GM19324 (cell line): ENCODE measurements at regions not wholly inside any gene's neighbourhood (a gene's known extent, or its start where the extent isn't known, plus 50 kb on each side); places are given as distances from the start of the nearest gene placed in this dataset.
A peak's percentile ranks its signal among the peaks of the same experiment; 100 is the strongest.
"Not testable (repeated sequence)": the region's sequence is repeated elsewhere in the genome, so short reads cannot be mapped to it uniquely, and the experiment has no call there.

Source experiments
- ATAC-seq: cut with Tn5 transposase; IDR thresholded peaks from one replicate; pipeline ENCODE4 v1.9.1; 2021; ENCODE audit warnings: mild to moderate bottlenecking, moderate library complexity; ENCODE audit not compliant: unreplicated experiment, low FRiP score

DNA sequence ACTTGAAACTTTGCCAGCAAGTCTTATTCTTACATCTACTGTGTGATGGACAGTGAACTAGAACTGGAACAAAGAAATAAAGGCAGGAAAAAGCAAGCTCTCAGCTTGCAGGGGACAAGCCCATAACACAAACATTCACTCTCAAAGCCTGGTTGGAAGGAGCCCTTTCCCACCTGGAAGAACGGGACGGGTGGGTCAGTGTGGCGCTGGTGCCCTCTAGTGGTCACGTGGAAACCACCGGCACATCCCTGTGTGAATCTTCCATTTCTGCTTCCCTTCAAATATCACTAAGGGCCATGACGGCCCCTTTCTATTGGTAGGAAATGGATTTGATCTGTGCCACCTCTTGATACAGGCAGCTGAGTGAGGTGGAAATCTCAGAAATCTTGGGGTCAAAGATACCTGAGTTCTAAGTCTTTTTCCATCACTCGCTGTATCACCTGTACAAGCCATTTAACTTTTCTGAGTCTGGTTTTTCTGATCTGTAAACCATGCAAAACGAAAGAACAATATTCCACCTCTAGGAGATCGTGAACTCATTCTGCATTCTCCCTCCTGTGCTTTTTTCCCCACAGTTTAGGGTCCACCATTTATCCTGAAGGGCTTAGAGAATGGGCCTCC is 211.6 kb downstream of the MSX2 start:
- ATAC-seq, result no peak

GRCh38 chr5:174931033-174931432 is 206.7 kb downstream of the MSX2 start:
- not testable (repeated sequence) for ATAC-seq

GRCh38 chr5:174925586-174925985 is 201.2 kb downstream of the MSX2 start:
- no peak for ATAC-seq

GRCh38 chr5:174922955-174923354 is 198.6 kb downstream of the MSX2 start:
- no peak for ATAC-seq

DNA sequence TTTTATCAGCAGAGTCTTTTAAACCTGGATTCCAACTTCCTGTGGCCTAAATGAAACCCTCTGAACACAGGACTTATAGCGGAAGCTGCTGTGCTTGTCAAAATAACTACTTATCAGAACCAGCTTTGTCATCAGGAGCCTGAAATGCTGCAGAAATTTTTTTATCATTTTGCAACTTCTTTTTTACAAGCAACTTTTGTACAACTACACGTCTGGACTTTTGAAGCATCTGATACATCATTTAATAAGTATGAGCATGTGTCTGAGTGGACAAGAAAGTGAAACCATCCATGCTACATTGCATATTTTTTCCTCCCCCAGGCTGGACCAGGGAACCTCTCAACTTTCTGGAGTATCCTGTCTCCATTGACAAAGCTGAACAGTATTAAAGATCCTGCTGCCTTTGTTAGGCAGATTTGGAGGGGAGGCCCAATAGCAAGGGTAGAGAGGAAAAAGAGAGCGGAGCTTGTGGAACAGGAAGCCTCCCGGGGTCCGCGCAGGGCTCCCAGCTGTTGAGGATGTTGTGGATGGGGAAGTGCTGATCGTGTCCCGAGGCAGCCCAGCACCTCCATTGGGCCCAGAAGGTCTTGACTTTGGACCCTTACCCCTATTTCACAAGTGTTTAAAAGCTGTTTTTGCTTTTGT is 196.6 kb downstream of the MSX2 start:
- ATAC-seq, result no peak

DNA sequence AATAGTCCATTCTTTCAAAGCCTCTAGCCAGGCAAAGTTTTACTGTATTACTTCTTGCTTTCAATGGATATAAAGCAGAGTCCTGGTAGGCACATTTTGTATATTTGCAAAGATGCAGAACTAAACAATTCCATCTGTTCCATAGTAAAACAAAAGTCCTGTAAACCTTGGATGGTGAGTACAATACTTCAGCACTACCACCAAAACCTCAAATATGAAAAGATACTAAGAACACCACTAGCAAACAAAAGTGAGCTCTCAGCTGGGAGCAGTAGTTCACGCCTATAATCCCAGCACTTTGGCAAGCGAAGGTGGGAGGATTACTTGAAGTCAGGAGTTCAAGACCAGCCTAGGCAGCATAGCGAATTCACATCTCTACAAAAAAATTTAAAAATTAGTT is 195.0 kb downstream of the MSX2 start:
- ATAC-seq, result no peak

DNA sequence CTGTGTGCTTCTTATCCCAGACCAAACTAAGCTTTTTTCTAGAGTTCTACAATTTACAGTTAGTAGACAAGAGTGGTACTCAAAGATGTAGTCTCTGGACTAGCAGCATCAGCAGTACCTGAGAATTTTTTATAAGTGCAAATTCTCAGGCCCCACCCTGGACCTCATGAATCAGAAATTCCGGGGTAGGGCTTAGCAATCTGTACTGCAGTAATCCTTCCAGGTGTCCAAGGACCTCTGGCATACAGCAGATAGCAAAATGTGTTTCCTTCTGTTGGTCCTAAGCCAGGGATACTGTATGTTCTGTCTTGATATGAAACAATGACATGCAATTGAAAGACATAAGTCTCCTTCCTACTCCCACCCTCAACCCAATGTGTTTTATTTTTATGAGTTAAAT is 194.3 kb downstream of the MSX2 start:
- no peak for ATAC-seq

- ATAC-seq, result no peak
Measured at GRCh38 chr5:174917976-174918554, 193.7 kb downstream of the MSX2 start.

DNA sequence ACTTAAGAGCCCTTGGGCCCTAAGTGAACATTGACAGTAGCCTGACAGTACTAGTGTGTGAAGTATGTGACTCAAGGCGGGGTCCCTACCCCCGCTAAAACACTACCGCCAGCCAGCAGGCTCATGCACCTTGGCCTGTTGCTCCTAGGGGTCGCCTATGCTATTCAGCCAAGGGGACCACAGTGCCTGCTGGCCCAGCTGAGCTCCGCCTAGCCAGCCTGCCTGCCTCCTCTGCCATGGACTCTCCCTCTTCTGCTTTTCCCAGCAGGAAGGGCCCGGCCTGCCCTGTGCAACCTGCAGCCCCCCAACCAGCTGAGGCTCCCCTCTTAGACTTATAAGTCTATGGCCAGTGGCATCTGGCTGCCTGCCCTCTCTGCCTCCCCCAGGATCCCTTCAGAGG is 193.1 kb downstream of the MSX2 start:
- not testable (repeated sequence) for ATAC-seq

DNA sequence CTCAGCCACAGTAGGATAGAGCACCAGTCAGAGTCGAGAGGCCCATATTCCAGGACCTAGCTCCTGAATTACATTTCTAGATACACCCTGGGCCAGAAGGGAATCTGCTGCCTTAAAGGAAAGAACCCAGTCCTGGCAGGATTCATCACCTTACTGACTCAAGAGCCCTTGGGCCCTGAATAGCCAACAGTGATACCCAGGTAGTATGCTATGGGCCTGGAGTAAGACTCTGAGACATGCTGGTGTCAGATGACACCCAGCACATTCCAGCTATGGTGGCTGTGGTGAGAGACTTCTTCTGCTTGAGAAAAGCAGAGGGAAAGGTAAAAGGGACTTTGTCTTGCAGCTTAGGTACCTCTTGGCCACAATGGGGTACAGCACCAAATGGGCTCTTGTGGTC is 192.5 kb downstream of the MSX2 start:
- not testable (repeated sequence) for ATAC-seq

- ATAC-seq, result no peak
Measured at GRCh38 chr5:174916227-174916626, 191.8 kb downstream of the MSX2 start.

DNA sequence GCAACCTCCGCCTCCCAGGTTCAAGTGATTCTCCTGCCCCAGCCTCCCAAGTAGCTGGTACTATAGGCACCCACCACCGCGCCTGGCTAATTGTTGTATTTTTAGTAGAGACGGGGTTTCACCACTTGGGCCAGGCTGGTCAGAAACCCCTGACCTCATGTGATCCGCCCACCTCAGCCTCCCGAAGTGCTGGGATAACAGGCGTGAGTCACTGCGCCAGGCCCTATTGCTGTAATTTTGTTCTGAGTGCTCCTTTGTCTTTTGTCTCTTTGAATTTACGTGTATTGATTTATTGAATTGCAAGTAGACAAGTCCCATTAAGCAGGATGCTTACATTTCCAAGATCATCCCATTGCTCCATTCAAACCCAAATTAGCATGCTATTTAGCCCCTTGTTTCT is 186.7 kb downstream of the MSX2 start:
- no peak for ATAC-seq

DNA sequence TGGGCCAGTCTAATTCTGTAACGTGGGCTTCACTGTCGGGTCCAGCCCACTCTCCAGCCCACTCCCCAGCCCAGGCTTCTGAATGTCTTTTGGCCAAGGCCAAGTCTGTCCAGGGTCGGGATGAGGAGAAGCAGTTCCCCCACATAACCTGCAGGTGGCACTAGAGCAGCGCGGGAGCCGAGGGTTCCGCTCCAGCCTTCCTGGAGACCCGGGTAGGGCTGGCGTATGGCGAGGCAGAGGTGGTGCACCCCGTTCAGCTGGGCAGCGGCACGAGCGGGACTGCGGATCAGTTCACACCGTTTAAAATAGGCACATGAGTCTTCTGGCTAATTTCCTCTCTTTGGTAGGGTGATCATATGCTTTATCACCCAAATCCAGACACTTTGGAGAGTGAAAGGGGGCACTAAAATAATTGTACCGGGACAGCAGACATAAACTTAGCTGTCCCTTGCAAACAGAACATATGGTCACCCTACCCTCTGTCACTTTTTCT is 185.9 kb downstream of the MSX2 start:
- ATAC-seq, result peak; percentile 82

GRCh38 chr5:174903172-174903732 is 178.9 kb downstream of the MSX2 start:
- ATAC-seq, result no peak

GRCh38 chr5:174901336-174901735 is 177.0 kb downstream of the MSX2 start:
- ATAC-seq, result no peak

DNA sequence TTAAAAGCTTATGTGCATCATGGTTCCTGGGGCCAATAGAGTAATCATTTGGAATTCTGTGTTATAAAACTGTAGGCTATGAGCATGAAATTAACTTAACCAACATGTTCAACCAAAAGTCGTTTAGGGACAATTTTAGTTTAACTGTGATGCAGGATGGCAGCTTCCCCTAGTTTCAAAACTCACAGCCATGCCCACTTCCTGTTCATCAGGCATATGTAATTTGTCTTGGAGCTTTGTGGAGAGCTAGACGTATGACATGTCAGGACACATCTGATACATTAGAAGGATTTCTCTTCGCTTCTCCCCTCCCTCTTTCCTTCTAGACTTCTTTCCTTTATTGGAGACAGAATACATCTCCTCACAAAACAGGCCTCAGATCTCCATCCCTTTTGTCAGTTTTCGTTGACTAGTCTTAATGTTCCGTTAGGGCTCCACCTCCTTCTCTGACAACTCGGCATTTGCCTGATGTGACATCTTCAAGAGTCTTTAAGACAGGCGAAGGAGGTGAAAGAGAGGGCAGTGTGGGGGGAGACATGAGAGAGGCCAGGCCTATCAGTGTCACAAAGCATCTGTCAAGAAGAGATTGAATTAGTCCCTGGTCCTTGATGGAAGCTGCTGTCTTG is 176.0 kb downstream of the MSX2 start:
- ATAC-seq, result no peak

GRCh38 chr5:174897281-174897950 is 173.0 kb downstream of the MSX2 start:
- no peak for ATAC-seq

- ATAC-seq, result no peak
Measured at GRCh38 chr5:174895360-174895759, 171.0 kb downstream of the MSX2 start.

DNA sequence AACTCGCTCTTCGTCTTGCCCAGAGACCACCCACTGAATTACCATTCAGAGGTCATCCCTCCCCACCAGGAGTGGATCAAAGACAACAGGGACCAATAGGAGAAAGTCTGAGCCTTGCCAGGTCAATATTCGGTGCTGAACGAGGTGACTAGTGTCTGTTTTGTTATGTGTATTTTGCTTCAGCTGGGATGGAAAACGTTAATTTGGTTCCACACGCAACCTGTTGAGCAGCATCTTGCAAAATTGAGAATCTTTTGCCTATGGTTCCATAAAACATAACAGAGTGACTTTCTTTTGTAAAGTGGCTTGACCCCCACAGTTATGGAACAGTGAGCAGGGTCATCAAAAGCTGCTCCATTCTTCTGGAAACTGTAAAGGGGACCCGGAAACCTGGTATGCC is 168.4 kb downstream of the MSX2 start:
- ATAC-seq, result no peak

DNA sequence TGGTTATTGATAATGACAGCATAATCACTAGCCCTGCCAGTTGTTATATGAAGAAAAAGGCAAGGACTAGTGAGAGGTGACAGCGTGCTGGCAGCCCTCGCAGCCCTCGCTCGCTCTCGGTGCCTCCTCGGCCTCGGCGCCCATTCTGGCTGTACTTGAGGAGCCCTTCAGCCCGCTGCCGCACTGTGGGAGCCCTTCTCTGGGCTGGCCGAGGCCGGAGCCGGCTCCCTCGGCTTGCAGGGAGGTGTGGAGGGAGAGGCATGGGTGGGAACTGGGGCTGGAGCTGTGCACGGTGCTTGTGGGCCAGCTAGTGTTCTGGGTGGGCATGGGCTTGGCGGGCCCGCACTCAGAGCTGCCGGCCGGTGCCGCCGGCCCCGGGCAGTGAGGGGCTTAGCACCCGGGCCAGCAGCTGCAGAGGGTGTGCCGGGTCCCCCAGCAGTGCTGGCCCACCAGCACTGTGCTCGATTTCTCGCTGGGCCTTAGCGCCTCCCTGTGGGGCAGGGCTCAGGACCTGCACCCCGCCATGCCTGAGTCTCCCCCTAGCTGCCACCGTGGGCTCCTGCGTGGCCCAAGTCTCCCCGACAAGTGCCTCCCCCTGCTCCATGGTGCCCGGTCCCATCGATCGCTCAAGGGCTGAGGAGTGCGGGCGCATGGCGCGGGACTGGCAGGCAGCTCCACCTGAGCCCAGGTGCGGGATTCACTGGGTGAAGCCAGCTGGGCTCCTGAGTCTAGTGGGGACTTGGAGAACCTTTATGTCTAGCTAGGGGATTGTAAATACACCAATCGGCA is 156.2 kb downstream of the MSX2 start:
- not testable (repeated sequence) for ATAC-seq
